CD4-positive, alpha-beta T cell (primary cell): ENCODE measurements at regions not wholly inside any gene's neighbourhood (a gene's known extent, or its start where the extent isn't known, plus 50 kb on each side); places are given as distances from the start of the nearest gene placed in this dataset.

Experiments used
- ATAC-seq: fragments of 200-7000 bp; cut with Tn5 transposase; one replicate; pipeline ENCODE4 v1.10.0; 2022; ENCODE audit warnings: mild to moderate bottlenecking; ENCODE audit not compliant: poor library complexity
- CTCF ChIA-PET: fragments of 350-600 bp; sonication (Branson Sonifier 250); formaldehyde crosslinking; loops from one replicate; lab custom pipeline; 2021; ENCODE audit warnings: antibody characterized with exemption, inconsistent platforms; lab: Charles Lee
- POLR2A ChIA-PET: fragments of 350-600 bp; sonication (Branson Sonifier 250); formaldehyde crosslinking; loops from one replicate; lab custom pipeline; 2021; ENCODE audit warnings: antibody characterized with exemption, inconsistent platforms; lab: Charles Lee
- DNase-seq, 14 experiments: peaks; one replicate each; pipeline ENCODE4 v3.0.0-alpha.2; 2013 to 2020; ENCODE audit warnings: mixed read lengths in 2 of 14
- H3K27ac ChIP-seq, 2 donors: one replicate each; pipeline versions ENCODE4 v1.5.1 to v1.7.0; 2013; ENCODE audit warnings: low read length in 2 of 2, low read depth in 1 of 2, mild to moderate bottlenecking in 1 of 2
- H3K27me3 ChIP-seq, 2 experiments: 1 replicate in 1 of 2; 2 replicates in 1 of 2; pipeline versions ENCODE4 v1.6.1 to v1.7.0; 2013; ENCODE audit warnings: low read length in 2 of 2, control low read depth in 1 of 2, mild to moderate bottlenecking in 1 of 2, moderate library complexity in 1 of 2; ENCODE audit not compliant: insufficient read depth in 2 of 2, control insufficient read depth in 1 of 2
- H3K36me3 ChIP-seq: one replicate; pipeline ENCODE4 v1.6.1; 2013; ENCODE audit warnings: low read length, control low read depth; ENCODE audit not compliant: insufficient read depth
- H3K4me1 ChIP-seq: one replicate; pipeline ENCODE4 v1.6.1; 2013; ENCODE audit warnings: low read length, control low read depth; ENCODE audit not compliant: insufficient read depth
- H3K4me3 ChIP-seq: one replicate; pipeline ENCODE4 v1.5.1; 2013; ENCODE audit warnings: mild to moderate bottlenecking, low read length, moderate library complexity
- H3K9me3 ChIP-seq, 2 experiments: 1 replicate in 1 of 2; 2 replicates in 1 of 2; pipeline versions ENCODE4 v1.6.1 to v1.7.0; 2013; ENCODE audit warnings: low read length in 2 of 2, mild to moderate bottlenecking in 2 of 2, control low read depth in 1 of 2, moderate library complexity in 1 of 2; ENCODE audit not compliant: control insufficient read depth in 1 of 2, insufficient read depth in 1 of 2
- H3K27ac Mint-ChIP-seq: one replicate; pipeline ENCODE4 v1.8.0; 2020; ENCODE audit warnings: mixed read lengths
- H3K27me3 Mint-ChIP-seq: one replicate; pipeline ENCODE4 v1.8.0; 2021; ENCODE audit warnings: mixed read lengths
- H3K36me3 Mint-ChIP-seq: one replicate; pipeline ENCODE4 v1.8.0; 2021; ENCODE audit warnings: low read depth, mixed read lengths
- H3K4me1 Mint-ChIP-seq: one replicate; pipeline ENCODE4 v1.8.0; 2021; ENCODE audit warnings: low read depth, mixed read lengths
- H3K4me3 Mint-ChIP-seq: one replicate; pipeline ENCODE4 v1.8.0; 2020; ENCODE audit warnings: mild to moderate bottlenecking, mixed read lengths
- H3K9me3 Mint-ChIP-seq: one replicate; pipeline ENCODE4 v1.8.0; 2020; ENCODE audit warnings: mixed read lengths
- CTCF ChIP-seq: fragments of 200-600 bp; IDR thresholded peaks from one replicate; pipeline ENCODE4 v1.8.0; 2022; ENCODE audit warnings: antibody characterized with exemption, mild to moderate bottlenecking
- intact Hi-C, 2 experiments: fragments of 100-400 bp; cut with DNase I in 1 of 2; cut with micrococcal nuclease in 1 of 2; formaldehyde crosslinking; loops; one replicate each; pipeline versions ENCODE4 v1.15.1 to v1.9.0; 2023 to 2025; cut with DNase I, micrococcal nuclease

GRCh38 chr2:238586931-238587775 lies 160.4 kb downstream of the ASB1 start:
- H3K4me1 Mint-ChIP-seq: no peaks in the 10 kb centered on the region
- H3K27me3 Mint-ChIP-seq: peaks cover 5% of the 10 kb centered on the region
- CTCF ChIA-PET: no interaction called here

GRCh38 chr2:238587776-238588660 lies 161.3 kb downstream of the ASB1 start:
- no peaks in the 10 kb centered on the region for H3K4me1 ChIP-seq
- Mint-ChIP-seq H3K9me3 (no peaks in the 10 kb centered on the region), H3K4me1 (no peaks in the 10 kb centered on the region), H3K27ac (no peak overlapping the region), H3K27me3 (no peaks in the 10 kb centered on the region), H3K36me3 (no peaks in the 10 kb centered on the region), H3K4me3 (no peak overlapping the region)
- no peak for TF ChIP-seq CTCF
- no peak overlapping the region for H3K27ac ChIP-seq
- no peak for ATAC-seq
- no peaks in the 10 kb centered on the region for H3K27me3 ChIP-seq
- H3K36me3 ChIP-seq: no peaks in the 10 kb centered on the region
- ChIA-PET POLR2A (no interaction called here), CTCF (no interaction called here)
- no peaks in the 10 kb centered on the region for H3K9me3 ChIP-seq
- intact Hi-C loops: no loop called here
- peak in 1 of 14 experiments; percentile 5 for DNase-seq
- H3K4me3 ChIP-seq: no peak overlapping the region

More at GRCh38 chr2:238586931-238587775, 160.4 kb downstream of the ASB1 start:
- H3K36me3 ChIP-seq: no peaks in the 10 kb centered on the region
- no peaks in the 10 kb centered on the region for H3K27me3 ChIP-seq
- no peak overlapping the region for H3K4me3 ChIP-seq
- H3K27ac Mint-ChIP-seq: no peak overlapping the region
- H3K9me3 ChIP-seq: no peaks in the 10 kb centered on the region
- H3K9me3 Mint-ChIP-seq: no peaks in the 10 kb centered on the region
- H3K4me3 Mint-ChIP-seq: no peak overlapping the region
- DNase-seq: peak in 1 of 14 experiments; percentile 4
- TF ChIP-seq CTCF: no peak
- POLR2A ChIA-PET: no interaction called here
- intact Hi-C loops: no loop called here
- H3K27ac ChIP-seq: no peak overlapping the region
- H3K36me3 Mint-ChIP-seq: no peaks in the 10 kb centered on the region
- H3K4me1 ChIP-seq: no peaks in the 10 kb centered on the region
- no peak for ATAC-seq

- TF ChIP-seq CTCF: no peak
- no peak overlapping the region for H3K27ac Mint-ChIP-seq
- no peaks in the 10 kb centered on the region for H3K4me1 Mint-ChIP-seq
- no peaks in the 10 kb centered on the region for H3K9me3 Mint-ChIP-seq
- DNase-seq (no peak), ATAC-seq (no peak)
- Histone ChIP-seq H3K36me3 (no peaks in the 10 kb centered on the region), H3K4me1 (no peaks in the 10 kb centered on the region), H3K27ac (no peak overlapping the region), H3K9me3 (no peaks in the 10 kb centered on the region), H3K27me3 (no peaks in the 10 kb centered on the region), H3K4me3 (no peak overlapping the region)
- POLR2A ChIA-PET: no interaction called here
- no peaks in the 10 kb centered on the region for H3K36me3 Mint-ChIP-seq
- intact Hi-C loops: no loop called here
- no peak overlapping the region for H3K4me3 Mint-ChIP-seq
- no peaks in the 10 kb centered on the region for H3K27me3 Mint-ChIP-seq
- CTCF ChIA-PET: no interaction called here
Observed at GRCh38 chr2:238589591-238590460, 163.1 kb downstream of the ASB1 start.
